Ammon's horn (tissue), 1 donor: ENCODE measurements at regions not wholly inside any gene's neighbourhood (a gene's known extent, or its start where the extent isn't known, plus 50 kb on each side); places are given as distances from the start of the nearest gene placed in this dataset.

Source experiments
- DNase-seq: peaks from one replicate; pipeline ENCODE4 v3.0.0-alpha.2; 2016; ENCODE audit warnings: low spot score

DNA sequence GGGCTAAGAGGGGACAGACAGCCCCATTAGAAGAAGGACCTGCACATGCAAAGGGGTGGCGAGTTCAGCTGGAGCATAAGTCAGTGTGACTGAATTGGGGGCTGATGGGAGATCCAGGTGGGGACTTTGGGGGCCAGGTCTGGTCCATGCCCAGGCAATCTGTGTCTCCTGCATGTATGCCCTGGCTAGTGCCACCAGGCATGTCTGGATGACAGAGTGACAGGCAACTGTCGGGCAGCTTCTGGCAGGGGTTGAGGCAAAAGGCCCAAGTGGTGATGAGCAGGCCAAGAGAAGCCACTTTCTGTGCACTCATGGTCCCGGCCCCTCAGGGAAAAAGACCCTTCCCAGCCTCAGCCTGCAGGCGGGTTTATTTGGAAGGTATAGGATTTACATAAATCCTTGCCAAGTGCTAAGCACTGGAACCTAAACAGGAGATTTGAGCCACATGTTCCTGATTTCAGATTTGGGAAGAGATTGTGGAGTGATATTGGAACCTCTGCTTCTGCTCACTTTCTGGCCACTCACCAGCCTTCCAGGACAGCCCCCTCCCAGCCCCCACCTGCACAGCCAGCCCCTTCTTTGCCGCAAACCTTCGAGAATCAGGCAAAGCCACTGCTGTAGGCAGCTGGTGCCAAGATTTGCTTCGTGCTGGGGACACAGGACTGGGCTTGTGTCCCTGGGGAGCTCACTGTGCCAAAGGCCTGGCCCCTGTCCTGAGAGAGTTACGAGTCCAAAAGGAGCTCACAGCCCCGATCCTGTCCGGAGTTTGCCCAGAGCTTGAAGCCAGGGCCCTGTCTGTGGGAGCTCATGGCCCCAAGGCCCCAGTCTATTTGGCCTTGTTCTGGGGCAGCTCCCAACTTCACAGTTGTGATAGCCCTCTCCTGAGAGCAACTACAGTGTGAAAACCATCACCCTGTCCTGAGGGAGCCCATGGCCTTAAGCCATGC lies 232.5 kb upstream of the RTL1 start:
- peak; percentile 63 for DNase-seq

DNA sequence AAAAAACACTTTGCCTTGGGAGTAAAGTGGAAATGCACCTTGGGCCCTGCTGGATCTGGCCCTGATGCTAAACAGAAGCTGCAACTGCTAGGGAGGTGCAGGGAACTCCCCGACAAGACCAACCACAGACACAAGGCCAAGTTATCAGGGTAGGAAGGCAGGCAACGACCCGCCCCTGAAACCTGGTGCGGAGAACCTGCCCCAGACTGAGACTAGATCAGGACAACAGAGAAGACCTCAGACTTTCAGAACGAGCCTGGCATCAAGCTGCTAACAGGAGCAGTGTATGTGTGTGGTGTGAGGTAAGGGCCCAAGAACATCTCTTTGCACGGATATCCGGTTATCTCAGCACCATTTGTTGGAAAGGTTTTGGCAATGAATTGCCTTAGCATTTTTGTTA lies 233.7 kb upstream of the RTL1 start:
- DNase-seq, result no peak

DNA sequence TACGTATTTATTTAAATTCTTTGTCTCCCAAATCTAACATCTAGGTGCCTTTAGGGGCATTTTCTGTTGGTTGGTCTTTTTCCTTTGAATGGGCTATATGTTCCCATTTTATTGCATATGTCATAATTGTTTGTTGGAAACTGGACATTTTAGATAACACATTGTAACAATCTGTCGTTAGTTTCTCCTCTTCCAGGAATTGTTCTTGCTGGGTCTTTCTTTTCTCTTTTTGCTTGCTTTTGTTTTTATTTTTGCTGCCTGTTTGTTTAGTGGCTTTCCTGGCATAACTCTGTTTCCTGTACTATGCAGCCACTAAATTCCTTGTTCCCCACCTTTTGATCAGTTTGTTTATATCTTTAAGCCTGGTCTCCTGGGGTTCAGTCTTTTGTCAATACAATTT lies 244.3 kb upstream of the RTL1 start:
- DNase-seq, result no peak

DNA sequence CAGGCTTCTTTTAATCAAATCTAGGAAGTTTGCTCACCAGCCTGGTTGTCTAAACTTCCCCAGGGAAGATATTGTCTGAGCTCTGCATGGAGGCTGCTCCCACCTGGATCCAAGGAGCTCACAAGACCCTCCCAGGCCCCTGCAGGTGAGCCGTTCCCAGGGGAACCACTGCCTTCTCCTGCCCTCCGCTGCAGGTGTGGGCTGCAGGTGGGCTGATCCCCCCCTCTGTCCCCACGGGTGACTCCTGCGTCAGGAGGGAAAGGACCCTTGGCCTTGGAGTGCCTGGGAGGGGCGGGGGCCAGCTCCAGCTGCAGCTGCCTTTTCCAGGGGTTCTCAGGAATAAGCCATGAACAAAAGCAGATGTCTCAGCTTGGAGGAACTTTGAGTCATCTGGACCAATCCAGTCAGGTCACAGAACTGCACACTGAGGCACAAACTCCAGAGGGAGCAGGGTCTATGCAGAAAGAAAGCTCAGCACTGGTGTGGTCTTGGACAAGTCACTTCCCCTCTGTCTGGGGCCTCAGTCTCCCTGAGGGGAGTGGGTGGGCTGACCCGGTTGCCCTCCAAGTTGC lies 246.6 kb upstream of the RTL1 start:
- no peak for DNase-seq

DNA sequence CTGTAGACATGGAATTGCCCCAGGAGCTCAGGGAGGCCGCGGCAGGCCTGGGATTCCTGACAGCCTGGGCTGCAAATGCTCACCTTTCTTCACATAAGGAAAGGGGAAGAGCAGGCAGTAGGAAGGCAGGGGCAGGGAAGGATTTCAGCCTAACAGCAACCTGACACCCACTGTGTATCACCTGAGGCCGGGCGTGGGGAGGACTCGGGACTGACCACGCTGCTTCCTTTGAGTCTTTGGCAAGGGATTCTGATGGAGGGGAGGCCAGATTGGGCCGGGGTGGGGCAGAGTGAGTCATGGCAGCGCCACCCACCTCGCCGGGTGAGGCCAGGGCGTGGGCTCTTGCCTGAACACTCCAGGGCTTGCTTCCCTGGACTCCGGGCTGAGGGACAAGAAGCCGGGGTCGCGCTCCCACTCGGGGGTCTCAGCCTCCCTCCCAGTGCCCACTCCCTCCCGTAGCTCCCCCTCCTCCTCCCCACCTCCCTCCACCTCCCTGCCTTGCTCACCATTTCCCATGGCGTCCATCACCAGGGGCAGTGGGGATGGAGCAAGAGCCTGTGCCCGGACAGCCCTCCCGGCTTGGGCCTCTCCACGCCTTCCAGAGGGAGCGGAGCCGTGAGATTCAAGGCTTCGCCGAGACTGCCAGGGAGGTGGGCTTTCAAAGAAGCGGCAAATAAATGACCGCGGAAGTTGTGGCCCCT lies 247.9 kb upstream of the RTL1 start:
- DNase-seq, result no peak

DNA sequence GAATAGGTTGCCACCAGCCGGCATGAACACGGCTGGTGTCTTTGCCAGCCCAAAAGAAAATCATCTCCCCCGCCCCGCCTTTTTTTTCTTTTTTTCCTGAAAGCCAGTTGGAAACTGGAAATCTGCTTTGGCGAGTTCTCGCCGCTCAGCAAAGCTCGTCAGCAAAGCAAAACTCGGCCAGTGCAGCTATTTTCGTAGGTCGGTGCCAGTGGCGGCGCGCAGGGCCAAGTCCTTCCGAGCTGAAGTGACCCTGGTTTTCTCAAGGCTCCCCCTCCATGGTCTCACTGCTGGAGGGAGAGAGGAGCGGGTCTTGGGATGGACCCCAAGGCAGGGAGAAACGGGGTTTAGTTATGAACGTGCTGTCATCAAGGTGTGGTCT lies 248.4 kb upstream of the RTL1 start:
- DNase-seq, result no peak

DNA sequence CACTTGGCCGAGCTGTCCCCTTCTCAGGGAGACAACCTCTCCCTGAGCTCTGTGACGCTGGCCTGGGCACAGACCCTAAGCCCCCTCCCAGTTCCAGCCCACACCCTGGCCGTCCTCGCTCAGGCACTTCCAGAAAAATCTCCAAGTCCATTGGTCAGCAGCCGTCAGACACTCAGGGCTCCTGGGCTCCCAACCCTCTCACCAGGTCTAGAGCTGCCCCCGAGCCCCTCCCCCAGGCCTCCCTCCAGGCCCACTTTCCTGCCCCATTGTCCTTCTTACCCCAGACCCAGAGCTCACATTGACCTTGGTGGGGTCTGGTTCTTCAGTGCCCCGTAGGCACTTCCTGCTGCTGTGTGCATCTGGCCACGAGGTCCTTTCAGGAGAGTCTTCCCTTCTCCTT lies 249.3 kb upstream of the RTL1 start:
- no peak for DNase-seq

DNA sequence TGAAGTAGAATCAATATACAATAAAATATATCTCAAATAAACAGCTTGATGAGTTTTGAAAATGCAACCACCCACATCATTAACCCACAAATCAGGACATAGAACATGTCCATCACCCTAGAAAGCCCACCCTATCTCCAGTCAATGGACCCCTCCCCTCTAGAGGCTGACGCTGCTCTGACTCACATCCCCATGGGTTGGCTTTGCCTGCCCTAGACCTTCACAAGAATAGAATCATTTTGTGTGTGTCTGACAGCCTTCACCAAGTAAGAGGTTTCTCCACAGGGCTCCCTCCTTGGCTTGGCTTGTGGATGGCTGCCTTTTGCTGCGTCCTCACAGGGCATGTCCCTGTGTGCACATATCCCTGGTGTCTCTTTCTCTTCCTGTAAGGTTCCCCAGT lies 250.2 kb upstream of the RTL1 start:
- DNase-seq, result no peak

DNA sequence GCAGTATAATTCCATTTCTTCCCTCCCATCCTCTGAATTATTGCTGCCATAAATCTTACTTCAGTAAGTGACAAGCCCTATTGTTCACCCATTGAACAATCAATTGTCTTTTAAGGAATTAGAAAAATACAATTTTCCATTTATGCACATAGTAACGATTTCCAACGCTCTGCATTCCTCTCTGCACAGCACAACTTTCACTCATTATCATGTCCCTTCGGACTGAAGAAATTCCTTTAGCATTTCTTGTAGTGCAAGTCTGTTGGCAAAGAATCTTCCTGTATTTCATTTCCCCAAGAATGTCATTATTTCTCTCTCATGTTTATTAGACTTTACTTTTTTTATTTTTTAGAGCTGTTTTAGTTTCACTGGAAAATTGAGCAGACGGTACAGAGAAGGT lies 252.1 kb upstream of the RTL1 start:
- DNase-seq, result no peak

DNA sequence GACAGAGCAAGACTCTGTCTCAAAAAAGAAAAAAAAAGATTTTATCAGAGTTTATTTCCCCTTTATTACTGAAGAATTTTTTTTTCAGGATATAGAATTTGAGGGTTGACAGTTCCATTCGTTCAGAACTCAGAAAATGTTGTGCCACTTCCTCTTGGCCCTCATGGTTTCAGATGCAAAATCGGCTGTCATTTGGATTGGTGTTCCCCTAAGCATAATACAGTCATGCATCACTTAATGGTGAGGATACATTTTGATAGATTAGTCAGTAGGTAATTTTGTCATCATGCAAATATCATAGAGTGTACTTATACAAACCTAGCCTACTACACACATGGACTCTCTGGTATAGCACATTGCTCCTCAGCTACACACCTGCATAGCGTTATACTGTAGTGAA lies 263.9 kb upstream of the RTL1 start:
- DNase-seq, result no peak

DNA sequence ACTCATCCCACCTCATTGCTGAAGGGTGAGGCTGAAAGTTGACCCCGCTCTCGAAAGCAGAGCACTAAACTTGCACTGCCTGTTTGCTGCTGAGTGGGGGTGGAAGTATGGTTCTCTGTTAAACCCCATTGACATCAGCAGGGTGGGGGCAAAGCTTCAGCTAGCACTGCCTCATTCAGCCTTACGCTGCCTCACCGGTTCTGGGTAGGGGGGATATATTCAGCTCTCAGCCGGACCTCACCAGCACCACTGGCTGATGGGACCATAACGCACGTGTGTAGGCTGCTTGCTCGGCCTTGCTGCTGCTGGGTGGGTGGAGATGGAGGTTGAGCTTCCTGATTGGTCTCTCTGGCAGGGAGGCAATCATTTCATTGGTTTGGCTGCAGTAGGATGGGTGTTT lies 265.7 kb upstream of the RTL1 start:
- no peak for DNase-seq

DNA sequence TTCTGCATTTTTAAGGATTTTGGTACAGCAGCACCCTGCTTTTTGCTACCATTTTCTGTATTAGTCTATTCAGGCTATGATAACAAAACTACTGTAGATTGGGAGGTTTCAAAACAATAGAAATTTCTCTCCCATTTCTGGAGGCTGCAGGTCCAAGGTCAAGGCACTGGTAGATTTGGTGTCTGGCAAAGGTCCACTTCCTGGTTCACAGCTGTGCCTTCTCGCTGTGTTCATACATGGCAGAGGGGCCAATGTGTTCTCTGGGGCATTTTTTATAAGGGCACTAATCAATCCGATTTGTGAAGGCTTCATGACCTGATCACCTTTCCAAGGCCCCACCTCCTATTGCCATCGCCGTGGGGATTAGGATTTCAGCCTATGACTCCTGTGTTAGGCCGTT lies 268.1 kb upstream of the RTL1 start:
- DNase-seq, result no peak

DNA sequence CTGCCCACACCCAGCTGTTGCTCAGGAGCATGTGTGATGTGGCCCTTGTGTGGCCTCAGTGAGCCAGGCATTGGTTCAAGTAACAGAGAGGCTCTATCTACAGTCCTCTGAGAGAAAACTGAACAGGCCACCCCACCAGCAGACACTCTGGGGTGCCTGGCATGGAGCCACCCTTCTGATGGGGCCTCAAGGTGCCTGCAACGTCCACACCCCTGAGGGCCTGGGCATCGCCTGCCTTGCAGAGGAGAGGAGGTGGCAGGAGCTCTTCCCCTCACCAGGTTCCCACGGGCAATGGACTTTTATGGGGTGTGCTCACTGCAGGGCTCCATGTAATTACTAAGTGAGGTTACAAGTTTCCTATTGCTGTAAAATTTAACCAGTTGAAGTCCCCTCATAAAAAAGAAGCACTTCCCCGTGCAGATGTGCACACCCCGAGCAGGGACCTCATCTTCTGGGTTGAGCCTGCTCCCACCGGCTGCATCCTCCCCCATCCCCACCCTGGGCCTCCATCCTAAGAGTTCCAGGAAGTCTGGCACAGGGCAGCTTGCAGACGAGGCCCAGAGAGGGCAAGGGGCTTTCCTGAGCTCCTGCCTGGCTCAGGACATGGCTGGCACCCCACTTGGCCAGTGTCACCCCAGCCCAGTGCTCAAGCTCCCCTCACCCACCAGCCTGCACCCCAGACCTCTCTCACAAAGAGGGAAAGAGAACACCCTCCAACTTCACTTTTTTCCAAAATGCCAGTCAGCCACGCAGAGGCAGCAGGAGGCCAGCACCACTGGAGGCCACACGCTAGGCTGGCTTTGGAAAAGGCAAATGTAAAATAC lies 270.4 kb upstream of the RTL1 start:
- no peak for DNase-seq

DNA sequence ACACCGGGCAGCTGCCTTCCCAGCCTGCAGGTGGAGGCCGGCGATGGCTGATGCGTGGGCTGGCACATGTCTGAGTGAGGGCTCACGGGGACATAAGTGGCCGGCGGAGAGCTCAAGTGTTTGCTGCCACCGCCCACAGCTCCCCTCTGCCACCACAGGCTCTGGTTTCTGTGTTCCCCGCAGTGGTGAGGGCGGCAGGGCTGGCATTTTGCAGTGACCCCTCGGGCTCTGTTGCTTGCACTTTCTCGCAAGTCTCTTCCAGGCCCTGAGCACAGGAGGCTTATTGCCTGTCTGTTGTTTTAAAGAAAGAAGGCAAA lies 271.0 kb upstream of the RTL1 start:
- DNase-seq, result no peak

DNA sequence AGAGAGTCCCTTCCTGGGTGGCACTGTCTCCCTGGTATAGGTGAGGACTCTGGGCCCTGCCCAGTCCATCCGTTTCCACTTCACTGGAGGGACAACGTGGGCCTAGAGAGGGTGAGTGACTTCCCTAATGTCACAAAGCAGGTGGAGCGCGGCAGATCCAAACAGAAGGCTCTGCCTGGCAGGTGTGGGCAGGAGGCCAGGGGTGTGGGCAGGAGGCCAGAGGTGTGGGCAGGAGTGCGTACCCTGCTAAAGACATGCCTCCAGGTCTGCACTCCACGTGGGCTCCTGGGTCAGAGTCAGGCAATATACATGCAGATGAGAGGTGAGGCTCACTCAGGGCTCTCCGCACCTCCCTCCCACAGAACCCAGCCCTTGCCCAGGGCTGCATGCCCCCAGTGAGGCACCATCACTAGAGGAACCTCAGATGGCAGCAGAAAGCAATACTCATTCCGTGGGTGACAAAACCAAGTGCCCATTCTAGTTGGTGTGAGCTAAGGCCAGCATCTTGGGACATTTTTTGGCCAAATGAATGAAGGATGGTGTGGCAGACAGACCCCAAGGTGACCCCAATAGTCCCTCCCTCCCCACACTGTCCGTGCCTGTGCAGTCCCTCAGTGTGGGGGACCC lies 271.6 kb upstream of the RTL1 start:
- DNase-seq, result no peak

DNA sequence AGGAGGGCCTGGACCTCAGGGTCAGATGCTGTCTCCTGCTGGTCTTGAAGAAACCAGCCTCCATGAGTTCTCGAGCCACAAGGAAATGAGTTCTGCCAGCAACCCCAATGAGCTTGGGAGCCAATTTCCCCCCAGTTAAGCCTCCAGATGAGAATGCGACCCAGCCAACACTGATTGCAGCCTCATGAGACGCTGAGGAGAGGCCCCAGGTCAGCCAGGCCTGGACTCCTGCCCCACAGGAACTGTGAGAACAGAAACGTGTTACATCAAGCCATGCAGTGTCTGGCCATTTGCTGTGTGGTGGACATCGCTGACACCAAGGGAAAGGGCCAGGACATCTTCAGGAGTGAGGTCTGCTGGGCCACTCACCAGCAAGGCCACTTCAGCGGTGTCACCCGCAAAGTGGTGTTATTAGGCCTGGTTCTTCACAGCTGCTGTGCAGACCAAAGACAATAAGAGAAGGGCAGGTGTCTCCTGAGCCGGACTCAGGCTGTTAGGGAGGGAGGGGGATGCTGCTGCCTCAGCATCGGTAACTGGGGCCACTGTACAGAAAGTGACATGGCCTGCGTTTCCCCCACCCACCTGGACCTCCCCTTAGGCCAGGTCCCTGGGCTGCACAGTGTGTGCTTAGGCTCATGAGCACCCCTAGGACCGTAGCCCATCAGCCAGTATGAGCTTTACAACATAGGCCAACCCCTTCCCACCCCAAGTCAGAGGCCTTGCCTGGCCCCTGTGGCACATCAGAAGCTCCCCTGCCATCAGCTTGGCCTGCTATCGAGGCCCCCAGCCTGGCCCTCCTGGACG lies 272.4 kb upstream of the RTL1 start:
- no peak for DNase-seq

DNA sequence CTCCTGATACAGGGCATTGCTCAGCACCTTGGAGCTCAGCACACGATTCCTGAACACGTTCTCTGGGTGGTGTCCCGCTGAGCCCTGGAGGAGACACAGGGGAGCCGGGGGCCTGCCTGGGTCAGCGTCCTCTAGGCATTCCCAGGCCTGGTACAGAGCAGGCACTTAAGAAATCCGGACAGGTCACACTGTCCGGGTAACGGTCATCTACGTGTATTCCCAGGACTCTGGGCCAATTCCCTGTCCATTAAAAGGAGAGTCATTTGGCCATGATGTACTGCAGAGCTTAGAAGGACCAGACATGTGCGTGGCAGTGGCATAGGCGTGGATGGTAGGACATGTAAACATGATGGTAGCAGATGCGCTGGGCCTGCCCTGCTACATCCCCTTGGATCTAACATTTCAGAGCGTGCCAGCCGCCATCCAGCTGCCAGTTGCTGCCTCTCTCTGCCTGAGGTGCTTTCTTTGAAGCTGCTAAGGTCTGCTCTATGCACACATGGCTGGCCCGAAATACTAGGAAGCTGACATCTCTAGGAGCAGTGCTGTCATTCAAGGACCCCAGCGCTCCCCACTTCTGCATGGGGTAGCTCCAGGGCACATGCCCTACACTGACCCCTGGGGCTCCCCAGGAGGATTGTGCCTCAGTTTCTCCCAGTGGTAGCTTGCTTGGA lies 273.1 kb upstream of the RTL1 start:
- DNase-seq, result no peak

DNA sequence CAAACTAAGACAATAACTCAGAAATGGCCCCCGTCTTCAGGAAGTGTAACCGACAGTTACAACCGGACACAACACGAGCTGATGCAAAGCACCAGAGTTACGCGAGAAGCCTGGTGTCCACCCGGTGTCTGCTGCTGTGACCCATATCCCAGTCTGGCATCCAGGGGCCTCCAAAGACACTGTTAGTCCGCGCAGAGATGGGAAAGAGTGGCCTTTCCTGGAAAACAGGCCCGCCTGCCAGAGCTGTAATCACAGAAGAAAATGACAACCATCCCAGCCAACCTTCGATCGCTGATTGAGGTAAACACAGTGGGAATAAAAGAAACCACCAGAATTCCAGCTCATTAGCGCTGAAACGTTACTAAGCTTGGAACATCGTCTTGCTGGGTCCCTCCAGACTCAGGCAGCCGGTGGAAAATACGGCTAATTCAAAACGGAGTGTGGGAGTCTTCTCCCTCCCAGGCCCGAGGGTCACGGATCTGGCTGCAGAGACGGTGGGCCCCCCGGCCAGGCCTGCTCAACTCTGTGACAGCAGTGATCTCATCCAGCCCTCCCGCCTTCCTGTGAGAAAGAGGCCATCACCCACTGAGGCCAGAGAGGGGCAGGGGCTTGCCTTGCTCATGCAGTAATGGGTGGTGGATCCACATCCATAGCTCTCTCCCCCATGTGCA lies 273.9 kb upstream of the RTL1 start:
- DNase-seq, result no peak

DNA sequence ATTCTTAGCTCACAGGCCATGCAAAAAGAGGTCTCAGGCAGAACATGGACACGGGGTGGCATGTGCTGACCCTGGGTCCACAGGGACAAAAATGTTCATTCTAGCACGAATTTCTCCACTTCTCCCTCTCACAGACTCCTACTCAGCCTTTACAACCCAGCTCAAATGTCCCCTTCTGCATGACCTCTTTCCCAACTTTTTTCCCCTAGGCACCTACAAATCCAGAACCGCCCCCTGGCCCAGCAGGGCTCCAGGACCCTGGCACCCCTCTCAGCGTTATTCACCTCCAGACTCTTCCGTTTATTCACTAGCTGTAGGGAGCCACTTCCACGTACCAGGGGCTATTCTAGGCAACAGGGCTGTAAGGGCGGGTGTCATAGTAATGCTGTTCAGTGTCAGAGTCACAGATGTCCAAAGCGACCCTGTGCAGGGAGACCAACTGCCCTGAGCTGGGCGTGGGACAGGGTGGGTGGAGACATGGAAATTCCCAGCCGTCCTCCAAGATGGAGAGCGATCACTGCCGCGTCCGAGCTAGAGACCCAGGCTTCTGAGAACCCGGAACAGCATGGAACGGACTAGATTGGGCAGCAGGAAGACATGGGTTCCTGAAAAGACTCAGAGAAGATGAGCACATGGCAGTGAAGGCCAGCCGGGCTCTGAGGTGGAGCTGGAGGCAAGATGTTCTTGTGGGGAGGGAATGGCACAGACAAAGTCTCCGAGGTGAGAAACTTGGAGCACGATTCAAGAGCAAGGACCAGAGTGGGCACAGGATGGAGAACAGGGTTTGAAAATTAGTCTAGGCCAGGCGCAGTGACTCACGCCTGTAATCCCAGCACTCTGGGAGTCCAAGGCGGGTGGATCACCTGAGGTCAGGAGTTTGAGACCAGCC lies 274.9 kb upstream of the RTL1 start:
- DNase-seq, result no peak
